Activated naive CD4-positive, alpha-beta T cell treated with anti-CD3 and anti-CD28 coated beads, Interleukin-2, amount 10 ng/mL, durations not matched to agents 7 days and 5 days (primary cell): ENCODE measurements at regions not wholly inside any gene's neighbourhood (a gene's known extent, or its start where the extent isn't known, plus 50 kb on each side); places are given as distances from the start of the nearest gene placed in this dataset.
A peak's percentile ranks its signal among the peaks of the same experiment; 100 is the strongest.

Experiments
- CTCF ChIA-PET: fragments of 350-600 bp; sonication (Branson Sonifier 250); formaldehyde crosslinking; loops from one replicate; lab custom pipeline; 2021; ENCODE audit warnings: antibody characterized with exemption; lab: Charles Lee
- DNase-seq: peaks from one replicate; pipeline ENCODE4 v3.0.0-alpha.2; 2020
- H3K27ac Mint-ChIP-seq: one replicate; pipeline ENCODE4 v1.8.0; 2021; ENCODE audit warnings: mild to moderate bottlenecking, moderate library complexity, mixed read lengths
- H3K27me3 Mint-ChIP-seq: one replicate; pipeline ENCODE4 v1.8.0; 2021; ENCODE audit warnings: mild to moderate bottlenecking, mixed read lengths
- H3K36me3 Mint-ChIP-seq: one replicate; pipeline ENCODE4 v1.8.0; 2021; ENCODE audit warnings: mixed read lengths
- H3K4me1 Mint-ChIP-seq: one replicate; pipeline ENCODE4 v1.8.0; 2021; ENCODE audit warnings: mixed read lengths
- H3K4me3 Mint-ChIP-seq: one replicate; pipeline ENCODE4 v1.8.0; 2021; ENCODE audit warnings: mild to moderate bottlenecking, moderate library complexity, mixed read lengths
- H3K9me3 Mint-ChIP-seq: one replicate; pipeline ENCODE4 v1.8.0; 2021; ENCODE audit warnings: mixed read lengths

DNA sequence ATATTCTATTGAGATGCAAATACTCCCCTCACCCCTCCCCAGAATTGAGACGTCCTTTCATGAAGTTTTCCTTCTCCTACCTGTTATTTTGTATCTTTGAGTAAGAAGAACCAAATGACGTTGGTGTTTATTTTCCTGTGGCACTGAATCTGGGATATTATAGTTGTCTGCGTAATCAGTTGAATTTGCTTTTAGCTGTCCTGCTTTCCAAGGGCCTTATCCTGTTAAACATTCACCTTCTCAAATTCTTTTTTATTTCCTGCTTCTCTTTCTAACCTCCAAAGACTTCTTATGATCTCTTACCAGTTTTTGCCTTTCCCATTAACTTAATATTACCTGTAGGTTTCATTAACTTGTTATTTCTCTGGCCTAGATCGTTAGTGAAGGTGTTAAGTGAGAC, 1254.9 kb upstream of the WWC1 start:
- Mint-ChIP-seq H3K36me3 (no peaks in the 10 kb centered on the region), H3K27ac (no peak overlapping the region), H3K4me1 (no peaks in the 10 kb centered on the region), H3K27me3 (no peaks in the 10 kb centered on the region), H3K4me3 (no peak overlapping the region), H3K9me3 (peaks cover 5% of the 10 kb centered on the region)
- CTCF ChIA-PET: no interaction called here
- DNase-seq: no peak

DNA sequence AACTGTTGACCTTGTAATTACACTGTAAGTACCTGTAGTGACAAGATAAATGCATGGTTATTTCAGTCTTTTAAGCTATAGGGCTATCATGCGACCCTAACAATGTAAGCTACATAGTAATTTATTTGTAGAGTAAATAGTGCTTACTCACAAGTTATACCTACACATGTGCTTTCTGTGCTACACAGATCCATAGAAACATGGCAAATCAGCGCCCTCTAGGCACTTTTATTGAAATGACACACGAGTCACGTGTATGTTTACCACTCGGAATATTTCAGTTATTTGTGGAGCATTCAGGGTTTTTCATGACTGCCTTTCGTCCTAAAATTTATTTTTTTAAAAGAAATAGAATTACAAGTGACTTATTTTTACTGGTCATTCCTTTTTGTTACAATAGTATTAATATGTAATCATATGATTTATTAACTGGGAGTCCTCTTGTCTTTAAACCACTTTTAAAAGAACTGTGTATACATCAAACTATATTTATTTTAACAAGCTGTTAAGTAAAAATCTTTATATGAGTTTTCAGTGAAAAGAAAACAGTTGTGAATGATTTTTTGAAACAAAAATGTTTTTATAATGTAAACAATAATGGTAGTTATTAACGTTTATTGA, 1242.3 kb upstream of the WWC1 start:
- Mint-ChIP-seq H3K9me3 (no peaks in the 10 kb centered on the region), H3K27ac (no peak overlapping the region), H3K36me3 (no peaks in the 10 kb centered on the region), H3K4me3 (no peak overlapping the region), H3K4me1 (no peaks in the 10 kb centered on the region), H3K27me3 (no peaks in the 10 kb centered on the region)
- peak; percentile 21 for DNase-seq
- CTCF ChIA-PET: no interaction called here

DNA sequence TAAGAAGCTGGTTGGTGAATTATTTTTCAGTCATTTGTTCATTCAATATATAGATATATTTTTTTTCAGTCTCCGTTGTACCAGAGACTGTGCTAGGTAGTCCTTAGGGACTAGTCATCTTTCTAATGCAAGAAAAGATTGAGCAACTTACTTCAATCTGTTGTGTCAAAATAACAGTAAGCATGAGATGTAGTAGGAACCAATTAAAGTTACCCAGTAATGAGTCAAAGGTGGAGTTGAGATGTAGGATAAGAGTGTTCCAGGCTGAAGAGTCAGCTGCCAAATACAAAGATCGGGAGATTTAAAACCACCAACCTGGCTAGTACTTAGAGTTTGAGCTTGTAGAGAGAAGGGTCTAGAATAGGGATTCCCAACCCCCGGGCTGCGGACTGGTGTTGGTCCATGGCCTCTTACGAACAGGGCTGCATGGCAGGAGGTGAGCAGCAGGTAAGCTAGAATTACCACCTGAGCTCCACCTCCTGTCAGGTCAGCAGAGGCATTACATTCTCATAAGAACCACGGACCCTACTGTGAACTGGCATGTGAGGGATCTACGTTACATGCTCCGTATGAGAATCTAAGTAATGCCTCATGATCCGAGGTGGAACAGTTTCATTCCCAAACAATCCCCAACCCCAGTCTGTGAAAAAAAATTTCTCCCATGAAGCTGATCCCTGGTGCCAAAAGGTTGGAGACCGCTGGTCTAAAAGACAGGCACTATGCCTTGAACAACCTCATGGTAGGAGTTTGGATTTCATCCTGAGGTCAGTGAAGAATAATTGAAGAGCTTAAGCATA, 1241.5 kb upstream of the WWC1 start:
- Mint-ChIP-seq H3K27me3 (no peaks in the 10 kb centered on the region), H3K36me3 (no peaks in the 10 kb centered on the region), H3K9me3 (no peaks in the 10 kb centered on the region), H3K4me3 (no peak overlapping the region), H3K4me1 (no peaks in the 10 kb centered on the region), H3K27ac (no peak overlapping the region)
- CTCF ChIA-PET: no interaction called here
- no peak for DNase-seq

DNA sequence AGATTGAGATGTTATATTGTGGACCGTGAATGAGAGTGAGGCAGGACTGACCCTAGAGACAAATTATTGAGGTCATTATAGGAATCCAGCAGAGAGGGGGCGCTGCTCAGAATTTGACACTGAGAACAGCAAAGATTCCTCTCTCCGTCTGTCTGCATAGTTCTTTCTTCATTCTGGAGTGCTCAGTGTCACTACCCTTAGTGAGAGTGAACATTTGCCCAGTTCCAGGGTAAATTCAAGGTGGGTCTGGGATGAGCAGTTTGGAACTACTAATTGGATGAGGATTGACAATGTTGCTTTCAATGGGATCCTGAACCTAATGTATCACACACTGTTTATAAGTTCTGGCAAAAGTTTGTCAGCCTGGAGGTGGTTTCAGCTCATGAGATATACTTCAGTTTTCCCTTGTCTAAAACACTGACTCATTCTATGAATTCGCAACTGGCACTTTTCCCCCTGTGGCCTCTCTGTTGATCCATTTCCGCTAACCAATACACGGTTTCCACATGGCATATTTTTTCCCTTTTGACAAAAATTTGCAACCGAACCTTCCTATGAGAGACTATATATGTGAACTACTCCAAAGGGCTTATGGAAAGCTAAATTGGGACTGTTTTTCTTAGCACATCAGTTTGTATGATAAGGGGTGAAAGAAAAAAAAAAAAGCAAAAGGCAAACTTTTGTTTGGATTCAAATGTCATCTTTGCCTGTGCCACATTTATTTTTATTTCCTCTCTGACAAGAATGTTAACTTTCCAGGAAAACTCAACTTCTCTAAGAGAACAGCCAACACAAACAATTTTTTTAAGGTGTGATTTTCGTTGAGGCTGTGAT, 1240.7 kb upstream of the WWC1 start:
- Mint-ChIP-seq H3K4me1 (no peaks in the 10 kb centered on the region), H3K36me3 (no peaks in the 10 kb centered on the region), H3K27ac (no peak overlapping the region), H3K9me3 (no peaks in the 10 kb centered on the region), H3K4me3 (no peak overlapping the region), H3K27me3 (no peaks in the 10 kb centered on the region)
- DNase-seq: no peak
- CTCF ChIA-PET: no interaction called here

DNA sequence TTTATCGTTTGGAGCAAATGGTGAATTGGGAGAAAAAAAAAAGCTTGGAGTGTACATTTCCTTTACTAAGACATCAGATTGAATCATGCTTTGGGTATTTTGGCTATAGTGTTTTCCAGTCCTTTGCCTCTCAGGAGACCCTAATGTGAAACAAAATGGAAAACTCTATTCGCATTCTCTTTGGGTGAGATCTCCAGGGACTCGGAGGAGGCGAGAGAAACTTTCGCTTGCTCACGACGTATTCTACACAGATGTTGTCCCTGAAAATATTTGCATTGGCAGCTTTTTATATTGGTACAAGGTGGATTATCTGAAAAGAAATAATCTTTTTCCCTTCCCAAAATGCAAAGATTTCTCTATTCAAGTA, 1240.1 kb upstream of the WWC1 start:
- Mint-ChIP-seq H3K27me3 (no peaks in the 10 kb centered on the region), H3K9me3 (no peaks in the 10 kb centered on the region), H3K27ac (no peak overlapping the region), H3K4me1 (no peaks in the 10 kb centered on the region), H3K36me3 (no peaks in the 10 kb centered on the region), H3K4me3 (no peak overlapping the region)
- no peak for DNase-seq
- CTCF ChIA-PET: no interaction called here

DNA sequence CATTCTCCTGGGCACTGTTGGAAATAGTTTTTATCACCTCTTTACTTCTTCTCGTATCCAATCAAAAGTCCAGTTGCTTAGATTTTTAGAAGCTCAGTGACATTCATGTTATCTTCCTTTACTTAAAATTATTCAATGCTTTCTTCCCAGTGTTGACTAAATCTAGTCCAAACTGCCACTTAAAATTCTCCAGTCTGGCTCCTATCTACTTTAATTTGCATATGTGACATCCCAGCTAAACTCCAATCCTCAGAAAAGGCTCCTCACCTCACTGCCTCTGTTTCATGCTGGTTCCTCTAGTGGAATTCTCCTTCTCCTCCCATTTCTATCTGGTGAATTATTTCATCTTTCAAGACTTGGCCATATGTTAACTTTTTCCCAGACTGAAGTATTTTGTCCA, 1238.7 kb upstream of the WWC1 start:
- Mint-ChIP-seq H3K27me3 (no peaks in the 10 kb centered on the region), H3K27ac (no peak overlapping the region), H3K4me1 (no peaks in the 10 kb centered on the region), H3K36me3 (no peaks in the 10 kb centered on the region), H3K4me3 (no peak overlapping the region), H3K9me3 (no peaks in the 10 kb centered on the region)
- CTCF ChIA-PET: no interaction called here
- DNase-seq: no peak

DNA sequence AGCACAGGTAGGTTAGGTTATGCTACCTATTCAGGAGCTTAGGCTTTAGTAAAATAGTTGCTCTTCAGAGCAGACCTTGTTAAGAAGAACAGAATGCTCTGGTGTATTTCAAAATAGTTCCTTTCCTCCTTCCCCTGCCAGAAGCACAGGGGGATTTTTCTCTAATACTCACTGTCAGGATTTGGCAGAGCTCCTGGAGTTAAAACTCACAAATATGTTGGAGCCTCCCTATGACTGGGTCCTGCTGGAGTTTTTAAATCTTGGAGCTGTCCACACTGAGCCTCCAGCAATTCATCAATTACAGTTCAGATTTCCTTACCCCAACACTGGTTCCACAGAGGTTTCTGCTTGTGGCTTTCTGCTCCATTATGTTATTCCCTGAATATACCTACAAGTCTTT, 1233.8 kb upstream of the WWC1 start:
- Mint-ChIP-seq H3K4me3 (no peak overlapping the region), H3K36me3 (no peaks in the 10 kb centered on the region), H3K9me3 (no peaks in the 10 kb centered on the region), H3K27me3 (no peaks in the 10 kb centered on the region), H3K4me1 (no peaks in the 10 kb centered on the region), H3K27ac (no peak overlapping the region)
- CTCF ChIA-PET: no interaction called here
- no peak for DNase-seq

DNA sequence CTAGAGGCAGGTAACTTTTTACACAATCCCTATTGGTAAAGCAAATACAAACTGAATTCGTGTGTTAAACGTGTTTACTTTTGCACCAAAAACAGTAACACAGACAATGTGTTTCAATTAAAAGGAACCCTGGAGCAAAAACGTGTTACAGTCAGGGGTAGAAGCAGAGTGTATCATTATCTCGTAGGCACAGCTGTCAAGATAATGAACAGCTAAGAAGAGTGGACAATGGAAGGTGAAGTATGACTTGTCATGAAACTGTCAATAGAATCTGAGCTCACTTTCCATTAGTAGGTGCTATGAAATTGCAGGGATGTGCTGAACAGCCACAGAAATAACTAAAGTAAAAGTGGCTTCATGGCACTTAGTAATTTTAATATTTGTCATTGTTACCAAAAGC, 1229.8 kb upstream of the WWC1 start:
- no peak for DNase-seq
- H3K4me3 Mint-ChIP-seq: no peak overlapping the region

DNA sequence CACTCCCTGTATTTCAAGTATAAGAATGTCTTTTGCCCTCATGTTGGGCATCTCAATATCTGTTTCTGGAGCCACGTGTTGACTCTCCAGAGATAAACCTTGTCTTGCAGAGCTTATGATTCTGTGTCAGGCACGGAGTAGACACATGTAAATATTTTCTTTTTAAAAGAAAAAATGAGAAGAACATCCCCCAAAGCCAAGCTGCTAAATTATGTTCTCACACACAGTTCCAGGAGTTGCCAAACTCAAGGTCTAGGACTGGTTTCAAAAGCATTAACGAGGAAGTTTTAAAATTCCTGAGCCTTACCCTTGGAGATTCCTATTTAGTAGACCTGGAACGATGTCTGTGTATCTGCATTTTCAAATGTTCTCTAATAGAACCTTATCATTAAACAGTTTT, 1228.3 kb upstream of the WWC1 start:
- Mint-ChIP-seq H3K4me3 (no peak overlapping the region), H3K27me3 (no peaks in the 10 kb centered on the region), H3K4me1 (no peaks in the 10 kb centered on the region), H3K36me3 (no peaks in the 10 kb centered on the region), H3K9me3 (no peaks in the 10 kb centered on the region), H3K27ac (no peak overlapping the region)
- no peak for DNase-seq
- CTCF ChIA-PET: no interaction called here

More for the DNA sequence above, 1229.8 kb upstream of the WWC1 start:
- Mint-ChIP-seq H3K36me3 (no peaks in the 10 kb centered on the region), H3K9me3 (no peaks in the 10 kb centered on the region), H3K4me1 (no peaks in the 10 kb centered on the region), H3K27me3 (no peaks in the 10 kb centered on the region), H3K27ac (no peak overlapping the region)
- CTCF ChIA-PET: no interaction called here

DNA sequence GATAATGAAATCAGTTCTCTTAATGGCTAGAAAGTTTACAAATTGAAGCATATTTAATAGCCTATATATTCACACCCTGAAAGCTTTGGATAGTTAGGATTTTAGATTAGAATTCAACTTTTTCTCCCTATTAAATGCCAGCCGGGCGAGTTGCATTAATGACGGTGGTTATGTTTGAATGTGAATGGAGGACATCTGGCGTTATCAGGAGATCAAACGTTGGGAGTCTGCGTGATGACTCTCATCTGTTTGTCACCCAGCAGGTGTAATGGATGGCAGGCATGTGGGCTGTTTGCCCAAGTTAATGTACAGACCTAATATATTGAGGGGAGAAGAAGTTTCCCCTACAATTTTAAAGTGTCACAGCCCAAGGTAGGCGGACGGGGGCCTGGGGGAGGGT, 1227.7 kb upstream of the WWC1 start:
- Mint-ChIP-seq H3K4me1 (no peaks in the 10 kb centered on the region), H3K36me3 (no peaks in the 10 kb centered on the region), H3K4me3 (no peak overlapping the region), H3K27ac (no peak overlapping the region), H3K9me3 (no peaks in the 10 kb centered on the region), H3K27me3 (no peaks in the 10 kb centered on the region)
- DNase-seq: no peak
- CTCF ChIA-PET: no interaction called here

DNA sequence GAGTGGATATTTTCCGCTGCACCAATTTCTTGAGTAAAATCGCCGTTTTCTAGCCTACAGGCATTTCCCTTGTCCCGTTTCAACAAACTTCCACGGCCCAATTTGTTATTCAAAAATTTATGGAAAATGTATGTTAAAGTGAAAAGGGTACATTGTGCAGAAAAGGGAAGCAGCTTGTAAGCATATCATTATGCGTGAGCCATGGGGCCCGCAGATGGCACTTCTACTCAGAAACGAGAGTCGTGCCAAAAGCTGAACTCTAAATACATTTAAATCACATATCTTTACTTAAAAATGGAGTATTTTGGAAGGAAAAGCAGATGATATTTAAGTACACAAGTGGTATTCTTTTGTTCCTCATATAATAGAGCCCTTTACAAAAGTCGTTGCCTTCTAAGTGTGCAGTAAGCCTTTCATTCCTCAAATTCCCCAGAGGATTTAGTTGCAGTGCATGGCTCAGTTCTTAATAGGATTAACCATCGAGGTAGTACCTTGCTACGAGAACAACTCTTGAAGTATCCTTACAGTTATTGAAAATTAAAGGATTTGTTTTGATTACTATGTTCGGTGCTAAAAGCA, 1227.2 kb upstream of the WWC1 start:
- Mint-ChIP-seq H3K9me3 (no peaks in the 10 kb centered on the region), H3K4me3 (no peak overlapping the region), H3K4me1 (no peaks in the 10 kb centered on the region), H3K27ac (no peak overlapping the region), H3K27me3 (no peaks in the 10 kb centered on the region), H3K36me3 (no peaks in the 10 kb centered on the region)
- no peak for DNase-seq
- CTCF ChIA-PET: no interaction called here

DNA sequence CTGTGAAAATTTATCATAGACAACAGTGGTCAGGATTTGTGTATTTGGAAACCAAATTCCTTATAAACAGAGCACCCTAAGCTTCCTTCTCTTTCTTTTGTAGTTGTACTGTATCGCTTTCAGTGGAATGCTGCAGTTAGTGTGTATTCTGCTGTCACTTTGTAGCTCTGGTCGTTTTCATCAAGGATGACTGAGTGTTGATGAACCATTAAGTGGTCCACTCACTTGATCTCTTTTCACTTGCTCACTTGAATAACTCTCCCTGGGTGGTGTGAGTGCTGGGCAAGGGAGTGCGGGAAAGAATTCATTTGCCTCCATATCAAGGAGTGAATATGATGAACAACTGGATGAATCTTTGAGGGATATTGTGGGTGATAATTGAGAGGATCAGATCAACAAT, 1225.7 kb upstream of the WWC1 start:
- CTCF ChIA-PET: no interaction called here
- Mint-ChIP-seq H3K36me3 (no peaks in the 10 kb centered on the region), H3K27ac (no peak overlapping the region), H3K27me3 (no peaks in the 10 kb centered on the region), H3K4me1 (no peaks in the 10 kb centered on the region), H3K9me3 (no peaks in the 10 kb centered on the region), H3K4me3 (no peak overlapping the region)
- no peak for DNase-seq

DNA sequence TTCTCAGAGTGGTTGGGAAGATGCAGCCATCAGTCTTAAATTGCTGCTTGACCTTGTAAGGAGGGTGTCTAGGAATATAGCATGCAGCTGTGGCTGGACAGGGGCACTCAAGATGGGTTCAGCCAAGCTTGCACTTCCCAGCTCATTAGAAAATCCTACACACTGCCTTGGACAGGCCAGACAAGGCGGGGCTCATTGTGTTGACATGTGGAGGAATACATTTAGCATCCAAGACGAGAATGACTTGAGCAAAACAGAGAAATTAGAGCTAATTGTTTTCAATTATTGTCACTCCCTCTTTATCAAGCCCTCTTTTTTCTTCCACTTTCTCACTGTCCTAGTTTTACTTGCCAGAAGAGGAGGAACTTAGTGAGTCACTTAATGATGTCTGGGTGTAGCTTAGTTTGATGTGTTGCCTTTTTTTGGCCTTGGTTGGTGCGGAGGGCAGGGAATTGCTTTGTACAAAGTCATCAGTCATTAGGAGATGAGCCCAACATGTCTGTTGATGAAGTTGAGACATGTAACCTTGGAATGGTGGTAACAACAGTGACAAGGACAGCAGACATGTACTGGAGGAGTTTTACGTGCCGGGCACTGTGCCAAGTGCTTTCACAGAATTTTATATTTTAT, 1219.3 kb upstream of the WWC1 start:
- Mint-ChIP-seq H3K4me3 (no peak overlapping the region), H3K36me3 (no peaks in the 10 kb centered on the region), H3K4me1 (no peaks in the 10 kb centered on the region), H3K9me3 (peaks cover 9% of the 10 kb centered on the region), H3K27ac (no peak overlapping the region), H3K27me3 (no peaks in the 10 kb centered on the region)
- CTCF ChIA-PET: no interaction called here
- no peak for DNase-seq

DNA sequence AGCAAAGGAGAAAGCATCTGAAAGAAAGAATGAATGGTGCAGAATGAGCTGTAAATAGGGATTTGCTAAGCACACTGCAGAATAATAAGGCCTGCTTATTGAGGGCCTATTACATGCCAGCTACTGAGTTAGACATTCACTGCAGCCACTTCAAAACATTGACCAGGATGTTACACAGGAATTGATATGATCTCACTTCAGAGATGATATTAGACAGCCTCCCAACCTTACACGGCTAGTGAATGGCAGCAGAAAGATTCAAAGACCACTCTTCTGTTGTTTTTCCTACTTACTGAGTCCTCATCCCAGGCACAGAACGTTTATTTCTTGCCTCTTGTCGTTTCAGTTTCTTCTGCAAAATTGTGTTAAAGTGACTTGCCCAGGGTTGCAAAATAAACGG, 1209.9 kb upstream of the WWC1 start:
- peaks cover 4% of the 10 kb centered on the region for H3K9me3 Mint-ChIP-seq
- CTCF ChIA-PET: no interaction called here
- H3K27me3 Mint-ChIP-seq: no peaks in the 10 kb centered on the region
- H3K4me3 Mint-ChIP-seq: no peak overlapping the region
- H3K4me1 Mint-ChIP-seq: no peaks in the 10 kb centered on the region
- no peak overlapping the region for H3K27ac Mint-ChIP-seq
- H3K36me3 Mint-ChIP-seq: no peaks in the 10 kb centered on the region
- no peak for DNase-seq
